Endothelial cell (in vitro differentiated cells): ENCODE measurements at regions not wholly inside any gene's neighbourhood (a gene's known extent, or its start where the extent isn't known, plus 50 kb on each side); places are given as distances from the start of the nearest gene placed in this dataset.

ENCODE experiments used
- DNase-seq: peaks from one replicate; pipeline ENCODE4 v3.0.0; 2021; ENCODE audit warnings: low spot score
- H3K27ac Mint-ChIP-seq: one replicate; pipeline ENCODE4 v1.8.0; 2021; ENCODE audit warnings: mixed read lengths, inconsistent platforms; ENCODE audit not compliant: unreplicated experiment
- H3K27me3 Mint-ChIP-seq: one replicate; pipeline ENCODE4 v1.8.0; 2021; ENCODE audit warnings: mild to moderate bottlenecking, moderate library complexity, mixed read lengths, inconsistent platforms; ENCODE audit not compliant: unreplicated experiment
- H3K36me3 Mint-ChIP-seq: one replicate; pipeline ENCODE4 v1.8.0; 2021; ENCODE audit warnings: mild to moderate bottlenecking, low read depth, mixed read lengths, inconsistent platforms; ENCODE audit not compliant: unreplicated experiment
- H3K4me1 Mint-ChIP-seq: one replicate; pipeline ENCODE4 v1.8.0; 2021; ENCODE audit warnings: mild to moderate bottlenecking, mixed read lengths, inconsistent platforms; ENCODE audit not compliant: unreplicated experiment
- H3K4me3 Mint-ChIP-seq: one replicate; pipeline ENCODE4 v1.8.0; 2021; ENCODE audit warnings: mild to moderate bottlenecking, mixed read lengths, inconsistent platforms; ENCODE audit not compliant: unreplicated experiment
- H3K9me3 Mint-ChIP-seq: one replicate; pipeline ENCODE4 v1.8.0; 2021; ENCODE audit warnings: mixed read lengths, inconsistent platforms; ENCODE audit not compliant: unreplicated experiment
- CTCF ChIP-seq: fragments of 200-600 bp; sonication (generic); IDR thresholded peaks from one replicate; pipeline ENCODE4 v1.5.0; 2021; ENCODE audit warnings: antibody characterized with exemption; ENCODE audit not compliant: unreplicated experiment

- DNase-seq = no peak
Measured at GRCh38 chr2:145501920-145502319, 982.0 kb upstream of the ZEB2 start.

GRCh38 chr2:145495590-145495989 lies 975.7 kb upstream of the ZEB2 start:
- H3K27me3 Mint-ChIP-seq = no peaks in the 10 kb centered on the region
- H3K9me3 Mint-ChIP-seq = no peaks in the 10 kb centered on the region

More at GRCh38 chr2:145501920-145502319, 982.0 kb upstream of the ZEB2 start:
- no peak overlapping the region for H3K27ac Mint-ChIP-seq
- H3K4me3 Mint-ChIP-seq = no peak overlapping the region
- H3K36me3 Mint-ChIP-seq = no peaks in the 10 kb centered on the region
- peaks cover 4% of the 10 kb centered on the region for H3K4me1 Mint-ChIP-seq
- TF ChIP-seq CTCF = no peak
- H3K9me3 Mint-ChIP-seq = no peaks in the 10 kb centered on the region
- no peaks in the 10 kb centered on the region for H3K27me3 Mint-ChIP-seq

GRCh38 chr2:145494441-145494840 lies 974.5 kb upstream of the ZEB2 start:
- DNase-seq = no peak
- Mint-ChIP-seq H3K4me3 (no peak overlapping the region), H3K27ac (no peak overlapping the region), H3K9me3 (no peaks in the 10 kb centered on the region), H3K4me1 (peaks cover 4% of the 10 kb centered on the region), H3K36me3 (no peaks in the 10 kb centered on the region), H3K27me3 (no peaks in the 10 kb centered on the region)
- TF ChIP-seq CTCF = no peak

More at GRCh38 chr2:145495590-145495989, 975.7 kb upstream of the ZEB2 start:
- TF ChIP-seq CTCF = no peak
- Mint-ChIP-seq H3K4me1 (peaks cover 4% of the 10 kb centered on the region), H3K36me3 (no peaks in the 10 kb centered on the region), H3K27ac (no peak overlapping the region), H3K4me3 (no peak overlapping the region)
- DNase-seq = no peak

GRCh38 chr2:145488571-145488970 lies 968.7 kb upstream of the ZEB2 start:
- H3K27ac Mint-ChIP-seq = no peak overlapping the region
- H3K4me3 Mint-ChIP-seq = no peak overlapping the region
- no peaks in the 10 kb centered on the region for H3K4me1 Mint-ChIP-seq
- no peak for DNase-seq
- no peaks in the 10 kb centered on the region for H3K9me3 Mint-ChIP-seq
- no peak for TF ChIP-seq CTCF
- H3K27me3 Mint-ChIP-seq = peaks cover 1% of the 10 kb centered on the region
- no peaks in the 10 kb centered on the region for H3K36me3 Mint-ChIP-seq

GRCh38 chr2:145484448-145485097 lies 964.7 kb upstream of the ZEB2 start:
- peaks cover 1% of the 10 kb centered on the region for H3K27me3 Mint-ChIP-seq
- no peaks in the 10 kb centered on the region for H3K36me3 Mint-ChIP-seq
- DNase-seq = no peak
- no peaks in the 10 kb centered on the region for H3K9me3 Mint-ChIP-seq
- no peak for TF ChIP-seq CTCF
- H3K27ac Mint-ChIP-seq = no peak overlapping the region
- no peaks in the 10 kb centered on the region for H3K4me1 Mint-ChIP-seq
- no peak overlapping the region for H3K4me3 Mint-ChIP-seq
